Prostate gland (tissue), 2 donors: ENCODE measurements at regions not wholly inside any gene's neighbourhood (a gene's known extent, or its start where the extent isn't known, plus 50 kb on each side); places are given as distances from the start of the nearest gene placed in this dataset.

Experiments used
- DNase-seq: peaks from one replicate; pipeline ENCODE4 v3.0.0-alpha.2; 2019; ENCODE audit warnings: low spot score
- H3K27ac ChIP-seq, 2 donors: fragments of 200-600 bp; sonication (generic); 2 replicates each; pipeline ENCODE4 v1.5.1; 2017 to 2019
- H3K27me3 ChIP-seq: fragments of 200-600 bp; sonication (generic); replicated peaks from 2 replicates; pipeline ENCODE4 v1.5.1; 2019; ENCODE audit not compliant: insufficient read depth
- H3K36me3 ChIP-seq, 2 donors: fragments of 200-600 bp; sonication (generic); 1 replicate in 1 of 2; 2 replicates in 1 of 2; pipeline versions ENCODE4 v1.5.1 to v1.8.1; 2017 to 2019
- H3K4me1 ChIP-seq: fragments of 200-600 bp; sonication (generic); replicated peaks from 2 replicates; pipeline ENCODE4 v1.5.1; 2019
- H3K4me3 ChIP-seq, 2 donors: fragments of 200-600 bp; sonication (generic); 2 replicates each; pipeline ENCODE4 v1.5.1; 2017 to 2019
- H3K9me3 ChIP-seq: fragments of 200-600 bp; sonication (generic); 2 replicates; pipeline ENCODE4 v1.5.1; 2017
- CTCF ChIP-seq, 4 experiments: fragments of 200-600 bp in 2 of 4; fragments of 450-650 bp in 2 of 4; sonication (generic) in 2 of 4; IDR thresholded peaks; 1 replicate in 3 of 4; 2 replicates in 1 of 4; pipeline ENCODE4 v1.5.1; 2016 to 2019; ENCODE audit warnings: antibody characterized with exemption in 4 of 4, mild to moderate bottlenecking in 2 of 4, moderate library complexity in 2 of 4
- POLR2A ChIP-seq: fragments of 450-650 bp; IDR thresholded peaks from one replicate; pipeline ENCODE4 v1.6.1; 2016; ENCODE audit warnings: antibody characterized with exemption, mild to moderate bottlenecking
- POLR2AphosphoS5 ChIP-seq: sonication (generic); formaldehyde crosslinking; IDR thresholded peaks from one replicate; pipeline ENCODE4 v1.6.1; 2017; ENCODE audit warnings: antibody characterized with exemption
- WGBS: methylation state at CpG from one replicate; pipeline ENCODE4 v1.1.5; 2018; 5-methylcytosine and 5-hydroxymethylcytosine counted together
- intact Hi-C: fragments of 100-400 bp; cut with DNase I; formaldehyde crosslinking; loops from one replicate; pipeline ENCODE4 v1.14.2; 2022

GRCh38 chr1:58849551-58849950 is 65.7 kb upstream of the JUN start:
- TF ChIP-seq CTCF (IDR thresholded peaks at IDR 0.05) = no peak
- TF ChIP-seq POLR2A = no peak
- no peak for TF ChIP-seq POLR2AphosphoS5
- H3K36me3 ChIP-seq = no peaks in the 10 kb centered on the region
- no peak overlapping the region for H3K27ac ChIP-seq
- DNase-seq = no peak
- 87% methylated on average over 2 of the region's 2 CpGs for WGBS
- intact Hi-C loops = no loop called here
- H3K27me3 ChIP-seq = no peaks in the 10 kb centered on the region
- no peaks in the 10 kb centered on the region for H3K9me3 ChIP-seq
- peaks cover 3% of the 10 kb centered on the region for H3K4me1 ChIP-seq
- H3K4me3 ChIP-seq = no peak overlapping the region

DNA sequence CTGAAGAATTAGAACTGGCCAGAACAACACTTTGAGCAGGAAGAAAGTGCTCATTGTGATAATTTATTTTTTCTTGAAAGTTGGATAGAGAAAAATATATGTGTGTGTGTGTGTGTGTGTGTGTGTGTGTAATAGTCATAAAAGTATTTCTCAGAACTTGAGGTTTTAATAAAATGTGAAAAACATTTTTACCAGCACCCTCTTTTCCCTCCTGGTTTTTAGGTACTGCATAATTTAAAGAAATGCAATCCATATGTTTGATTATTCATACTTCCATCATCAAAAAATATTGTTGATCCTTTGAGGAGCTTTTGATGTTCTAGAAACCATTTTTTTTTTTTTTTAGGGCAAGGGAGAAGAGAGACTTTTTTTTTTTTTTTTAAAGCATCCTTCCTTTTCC is 66.8 kb upstream of the JUN start:
- Histone ChIP-seq H3K9me3 (no peaks in the 10 kb centered on the region), H3K27me3 (no peaks in the 10 kb centered on the region), H3K4me1 (peaks cover 3% of the 10 kb centered on the region), H3K4me3 (no peak overlapping the region), H3K27ac (no peak overlapping the region), H3K36me3 (no peaks in the 10 kb centered on the region)
- TF ChIP-seq CTCF (IDR thresholded peaks at IDR 0.05) (no peak), POLR2A (no peak), POLR2AphosphoS5 (no peak)
- DNase-seq = no peak
- intact Hi-C loops = no loop called here

- Histone ChIP-seq H3K4me1 (peaks cover 3% of the 10 kb centered on the region), H3K36me3 (no peaks in the 10 kb centered on the region), H3K9me3 (no peaks in the 10 kb centered on the region), H3K27ac (no peak overlapping the region), H3K27me3 (no peaks in the 10 kb centered on the region), H3K4me3 (no peak overlapping the region)
- 87% methylated on average over 10 of the region's 10 CpGs for WGBS
- TF ChIP-seq CTCF (IDR thresholded peaks at IDR 0.05) (no peak), POLR2A (no peak), POLR2AphosphoS5 (no peak)
- DNase-seq = no peak
- intact Hi-C loops = no loop called here
These were observed 69.1 kb upstream of the JUN start for GRCh38 chr1:58852731-58853485.

- intact Hi-C loops = no loop called here
- Histone ChIP-seq H3K4me3 (no peak overlapping the region), H3K27me3 (no peaks in the 10 kb centered on the region), H3K9me3 (no peaks in the 10 kb centered on the region), H3K27ac (no peak overlapping the region), H3K4me1 (no peaks in the 10 kb centered on the region), H3K36me3 (no peaks in the 10 kb centered on the region)
- WGBS = 52% methylated on average over 2 of the region's 2 CpGs
- DNase-seq = no peak
- TF ChIP-seq POLR2AphosphoS5 = no peak
- TF ChIP-seq POLR2A = no peak
- no peak for TF ChIP-seq CTCF (IDR thresholded peaks at IDR 0.05)
These were observed 70.7 kb upstream of the JUN start for GRCh38 chr1:58854576-58854975.
